Activated CD8-positive, alpha-beta T cell treated with anti-CD3 and anti-CD28 coated beads for 36 hours (primary cell): ENCODE measurements at regions not wholly inside any gene's neighbourhood (a gene's known extent, or its start where the extent isn't known, plus 50 kb on each side); places are given as distances from the start of the nearest gene placed in this dataset.

Experiments used
- ATAC-seq: fragments of 200-7000 bp; cut with Tn5 transposase; one replicate; pipeline ENCODE4 v1.10.0; 2021; ENCODE audit warnings: mild to moderate bottlenecking, moderate library complexity
- CTCF ChIA-PET: fragments of 350-600 bp; sonication (Branson Sonifier 250); formaldehyde crosslinking; loops from one replicate; lab custom pipeline; 2021; ENCODE audit warnings: antibody characterized with exemption; lab: Charles Lee
- POLR2A ChIA-PET: fragments of 350-600 bp; sonication (Branson Sonifier 250); formaldehyde crosslinking; loops from one replicate; lab custom pipeline; 2021; ENCODE audit warnings: antibody characterized with exemption; lab: Charles Lee
- DNase-seq: peaks from one replicate; pipeline ENCODE4 v3.0.0-alpha.2; 2020
- H3K27ac Mint-ChIP-seq: one replicate; pipeline ENCODE4 v1.8.0; 2021; ENCODE audit warnings: mild to moderate bottlenecking, mixed read lengths
- H3K27me3 Mint-ChIP-seq: one replicate; pipeline ENCODE4 v1.8.0; 2021; ENCODE audit warnings: mixed read lengths
- H3K36me3 Mint-ChIP-seq: one replicate; pipeline ENCODE4 v1.8.0; 2021; ENCODE audit warnings: low read depth, mixed read lengths
- H3K4me1 Mint-ChIP-seq: one replicate; pipeline ENCODE4 v1.8.0; 2021; ENCODE audit warnings: low read depth, mixed read lengths
- H3K4me3 Mint-ChIP-seq: one replicate; pipeline ENCODE4 v1.8.0; 2021; ENCODE audit warnings: mild to moderate bottlenecking, moderate library complexity, mixed read lengths
- H3K9me3 Mint-ChIP-seq: one replicate; pipeline ENCODE4 v1.8.0; 2021; ENCODE audit warnings: mixed read lengths
- CTCF ChIP-seq: fragments of 200-600 bp; IDR thresholded peaks from one replicate; pipeline ENCODE4 v1.8.0; 2022; ENCODE audit warnings: antibody characterized with exemption, mild to moderate bottlenecking
- intact Hi-C: fragments of 100-400 bp; cut with micrococcal nuclease; formaldehyde crosslinking; loops from one replicate; pipeline ENCODE4 v1.10.0; 2022

GRCh38 chr2:129914538-129915302, 64.7 kb upstream of the RAB6C start:
- ATAC-seq (no peak), DNase-seq (no peak)
- H3K9me3 Mint-ChIP-seq: peaks cover 19% of the 10 kb centered on the region
- no peaks in the 10 kb centered on the region for H3K36me3 Mint-ChIP-seq
- TF ChIP-seq CTCF: no peak
- no peaks in the 10 kb centered on the region for H3K4me1 Mint-ChIP-seq
- H3K27ac Mint-ChIP-seq: no peak overlapping the region
- ChIA-PET CTCF (no interaction called here), POLR2A (interaction anchor here (1.0 kb wide), 1 partner anchor 77 kb away, joined by 3 read pairs; no protein-coding TSS in a partner anchor)
- intact Hi-C loops: no loop called here
- H3K27me3 Mint-ChIP-seq: no peaks in the 10 kb centered on the region
- no peak overlapping the region for H3K4me3 Mint-ChIP-seq

- Mint-ChIP-seq H3K9me3 (peaks cover 21% of the 10 kb centered on the region), H3K4me1 (no peaks in the 10 kb centered on the region), H3K36me3 (no peaks in the 10 kb centered on the region), H3K27ac (no peak overlapping the region), H3K27me3 (no peaks in the 10 kb centered on the region), H3K4me3 (no peak overlapping the region)
- ChIA-PET POLR2A (interaction anchor here (1.0 kb wide), 1 partner anchor 78 kb away, joined by 3 read pairs; no protein-coding TSS in a partner anchor), CTCF (no interaction called here)
- intact Hi-C loops: no loop called here
- ATAC-seq: no peak
- no peak for DNase-seq
- TF ChIP-seq CTCF: no peak
Measured at GRCh38 chr2:129915303-129915840, 64.1 kb upstream of the RAB6C start.

GRCh38 chr2:129918604-129919003, 60.9 kb upstream of the RAB6C start:
- ATAC-seq (no peak), DNase-seq (no peak)
- no peaks in the 10 kb centered on the region for H3K36me3 Mint-ChIP-seq
- H3K4me3 Mint-ChIP-seq: no peak overlapping the region
- POLR2A ChIA-PET: no interaction called here
- intact Hi-C loops: no loop called here
- no peak for TF ChIP-seq CTCF
- CTCF ChIA-PET: no interaction called here
- peaks cover 4% of the 10 kb centered on the region for H3K4me1 Mint-ChIP-seq
- H3K27me3 Mint-ChIP-seq: peaks cover 18% of the 10 kb centered on the region
- no peak overlapping the region for H3K27ac Mint-ChIP-seq
- peaks cover 23% of the 10 kb centered on the region for H3K9me3 Mint-ChIP-seq

GRCh38 chr2:129922571-129923264, 56.7 kb upstream of the RAB6C start:
- Mint-ChIP-seq H3K27me3 (peaks cover 29% of the 10 kb centered on the region), H3K36me3 (no peaks in the 10 kb centered on the region), H3K27ac (no peak overlapping the region), H3K9me3 (peaks cover 20% of the 10 kb centered on the region), H3K4me3 (no peak overlapping the region), H3K4me1 (peaks cover 6% of the 10 kb centered on the region)
- intact Hi-C loops: no loop called here
- ATAC-seq: peak; percentile 34
- DNase-seq: no peak
- ChIA-PET POLR2A (no interaction called here), CTCF (interaction anchor here (0.6 kb wide), 1 partner anchor 415 kb away, joined by 3 read pairs; no protein-coding TSS in a partner anchor)
- no peak for TF ChIP-seq CTCF
